ENCODE measurements at regions not wholly inside any gene's neighbourhood (a gene's known extent, or its start where the extent isn't known, plus 50 kb on each side); places are given as distances from the start of the nearest gene placed in this dataset.

GRCh38 chr7:85664341-85664740 is 477.5 kb upstream of the SEMA3D start:
- TF ChIP-seq ZBTB7A (IDR thresholded peaks at IDR 0.05; ENCODE audit: low read depth): no peak
- no peak for TF ChIP-seq FOXM1 (IDR thresholded peaks at IDR 0.05; ENCODE audit: borderline replicate concordance, low read depth)
- TF ChIP-seq REST (IDR thresholded peaks at IDR 0.05; ENCODE audit: low read depth): no peak
- no peak for TF ChIP-seq CEBPB (IDR thresholded peaks at IDR 0.05)
- TF ChIP-seq EP300 (IDR thresholded peaks at IDR 0.05; ENCODE audit: borderline replicate concordance): no peak
- no peak for TF ChIP-seq TCF12 (IDR thresholded peaks at IDR 0.05; ENCODE audit: low read depth)
- TF ChIP-seq TAF1 (IDR thresholded peaks at IDR 0.05; ENCODE audit: low read depth): no peak

GRCh38 chr7:85659364-85659763 is 472.5 kb upstream of the SEMA3D start:
- no peak for TF ChIP-seq CREB1 (IDR thresholded peaks at IDR 0.05; ENCODE audit: low read depth)

GRCh38 chr7:85655252-85655651 is 468.4 kb upstream of the SEMA3D start:
- TF ChIP-seq FOXM1 (IDR thresholded peaks at IDR 0.05; ENCODE audit: borderline replicate concordance, low read depth) (no peak), TAF1 (IDR thresholded peaks at IDR 0.05; ENCODE audit: low read depth) (no peak), REST (IDR thresholded peaks at IDR 0.05; ENCODE audit: low read depth) (no peak), YY1 (IDR thresholded peaks at IDR 0.05; ENCODE audit: low read depth) (no peak), TEAD4 (IDR thresholded peaks at IDR 0.05) (no peak), NFIC (IDR thresholded peaks at IDR 0.05) (no peak), RAD21 (IDR thresholded peaks at IDR 0.05; ENCODE audit: low read depth) (no peak), TCF12 (IDR thresholded peaks at IDR 0.05; ENCODE audit: low read depth) (no peak), CREB1 (IDR thresholded peaks at IDR 0.05; ENCODE audit: low read depth) (no peak), MAX (IDR thresholded peaks at IDR 0.05) (no peak), USF1 (IDR thresholded peaks at IDR 0.05) (no peak), CEBPB (IDR thresholded peaks at IDR 0.05) (no peak), EP300 (IDR thresholded peaks at IDR 0.05; ENCODE audit: borderline replicate concordance) (no peak), EGR1 (IDR thresholded peaks at IDR 0.05) (no peak), ZBTB7A (IDR thresholded peaks at IDR 0.05; ENCODE audit: low read depth) (no peak)

- TF ChIP-seq TEAD4 (IDR thresholded peaks at IDR 0.05): no peak
- no peak for TF ChIP-seq FOXM1 (IDR thresholded peaks at IDR 0.05; ENCODE audit: borderline replicate concordance, low read depth)
- no peak for TF ChIP-seq REST (IDR thresholded peaks at IDR 0.05; ENCODE audit: low read depth)
- TF ChIP-seq RAD21 (IDR thresholded peaks at IDR 0.05; ENCODE audit: low read depth): no peak
- no peak for TF ChIP-seq ZBTB7A (IDR thresholded peaks at IDR 0.05; ENCODE audit: low read depth)
- TF ChIP-seq NFIC (IDR thresholded peaks at IDR 0.05): no peak
- TF ChIP-seq CREB1 (IDR thresholded peaks at IDR 0.05; ENCODE audit: low read depth): no peak
Measured at GRCh38 chr7:85644272-85644671, 457.4 kb upstream of the SEMA3D start.

GRCh38 chr7:85641331-85641730 is 454.5 kb upstream of the SEMA3D start:
- TF ChIP-seq EP300 (IDR thresholded peaks at IDR 0.05; ENCODE audit: borderline replicate concordance) (no peak), EGR1 (IDR thresholded peaks at IDR 0.05) (no peak), CEBPB (IDR thresholded peaks at IDR 0.05) (no peak), NFIC (IDR thresholded peaks at IDR 0.05) (no peak), REST (IDR thresholded peaks at IDR 0.05; ENCODE audit: low read depth) (no peak), USF1 (IDR thresholded peaks at IDR 0.05) (no peak), TAF1 (IDR thresholded peaks at IDR 0.05; ENCODE audit: low read depth) (no peak), TEAD4 (IDR thresholded peaks at IDR 0.05) (no peak), TCF12 (IDR thresholded peaks at IDR 0.05; ENCODE audit: low read depth) (no peak), MAX (IDR thresholded peaks at IDR 0.05) (no peak), CREB1 (IDR thresholded peaks at IDR 0.05; ENCODE audit: low read depth) (no peak), ZBTB7A (IDR thresholded peaks at IDR 0.05; ENCODE audit: low read depth) (no peak), FOXM1 (IDR thresholded peaks at IDR 0.05; ENCODE audit: borderline replicate concordance, low read depth) (no peak), RAD21 (IDR thresholded peaks at IDR 0.05; ENCODE audit: low read depth) (no peak), YY1 (IDR thresholded peaks at IDR 0.05; ENCODE audit: low read depth) (no peak)

Data from Ishikawa (cell line).